ENCODE measurements at regions not wholly inside any gene's neighbourhood (a gene's known extent, or its start where the extent isn't known, plus 50 kb on each side); places are given as distances from the start of the nearest gene placed in this dataset.

DNA sequence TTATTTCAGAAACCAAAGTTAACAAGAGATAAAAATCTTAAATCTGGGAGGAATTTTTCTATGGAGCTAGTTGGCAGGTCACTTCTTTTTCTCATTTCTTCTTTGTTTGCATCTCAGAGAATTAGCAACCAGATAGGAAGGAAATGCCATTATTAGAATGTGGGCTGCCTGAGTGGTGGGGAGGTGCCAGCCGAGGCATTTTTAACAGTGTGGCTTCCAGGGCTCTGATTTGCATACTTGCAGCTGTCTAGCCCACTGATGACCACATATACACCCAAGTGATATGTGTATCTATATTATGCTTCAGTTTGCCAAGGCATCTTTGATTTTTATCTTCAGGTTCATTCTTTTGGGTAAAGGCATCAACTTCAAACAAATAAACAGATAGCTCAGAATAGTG, 206.7 kb downstream of the CLIC5 start:
- no peak for DNase-seq (ENCODE audit: low spot score in 2 of 2)
- intact Hi-C loops (cut with DNase I; ENCODE audit: low total_unique reads) = no loop called here
- TF ChIP-seq, protein P1, sequence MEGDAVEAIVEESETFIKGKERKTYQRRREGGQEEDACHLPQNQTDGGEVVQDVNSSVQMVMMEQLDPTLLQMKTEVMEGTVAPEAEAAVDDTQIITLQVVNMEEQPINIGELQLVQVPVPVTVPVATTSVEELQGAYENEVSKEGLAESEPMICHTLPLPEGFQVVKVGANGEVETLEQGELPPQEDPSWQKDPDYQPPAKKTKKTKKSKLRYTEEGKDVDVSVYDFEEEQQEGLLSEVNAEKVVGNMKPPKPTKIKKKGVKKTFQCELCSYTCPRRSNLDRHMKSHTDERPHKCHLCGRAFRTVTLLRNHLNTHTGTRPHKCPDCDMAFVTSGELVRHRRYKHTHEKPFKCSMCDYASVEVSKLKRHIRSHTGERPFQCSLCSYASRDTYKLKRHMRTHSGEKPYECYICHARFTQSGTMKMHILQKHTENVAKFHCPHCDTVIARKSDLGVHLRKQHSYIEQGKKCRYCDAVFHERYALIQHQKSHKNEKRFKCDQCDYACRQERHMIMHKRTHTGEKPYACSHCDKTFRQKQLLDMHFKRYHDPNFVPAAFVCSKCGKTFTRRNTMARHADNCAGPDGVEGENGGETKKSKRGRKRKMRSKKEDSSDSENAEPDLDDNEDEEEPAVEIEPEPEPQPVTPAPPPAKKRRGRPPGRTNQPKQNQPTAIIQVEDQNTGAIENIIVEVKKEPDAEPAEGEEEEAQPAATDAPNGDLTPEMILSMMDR (IDR thresholded peaks at IDR 0.05) = no peak
- TF ChIP-seq POLR2A (IDR thresholded peaks at IDR 0.05) = no peak
- no peak overlapping the region for H3K4me3 ChIP-seq (ENCODE audit: low read depth, poor library complexity, severe bottlenecking)
- WGBS, 2 donors = 37 to 40% methylated on average over 1 of the region's 1 CpG

- 60 to 66% methylated on average over 7 of the region's 7 CpGs for WGBS, 2 donors
- TF ChIP-seq, protein P1 (IDR thresholded peaks at IDR 0.05) = no peak
- TF ChIP-seq POLR2A (IDR thresholded peaks at IDR 0.05) = no peak
- no peak overlapping the region for H3K4me3 ChIP-seq (ENCODE audit: low read depth, poor library complexity, severe bottlenecking)
- intact Hi-C loops (cut with DNase I; ENCODE audit: low total_unique reads) = no loop called here
- no peak for DNase-seq (ENCODE audit: low spot score in 2 of 2)
Measured at GRCh38 chr6:45808042-45808645, 207.5 kb downstream of the CLIC5 start.

GRCh38 chr6:45807311-45808041, 208.2 kb downstream of the CLIC5 start:
- TF ChIP-seq POLR2A (IDR thresholded peaks at IDR 0.05) = no peak
- TF ChIP-seq, protein P1 (IDR thresholded peaks at IDR 0.05) = no peak
- H3K4me3 ChIP-seq (ENCODE audit: low read depth, poor library complexity, severe bottlenecking) = no peak overlapping the region
- intact Hi-C loops (cut with DNase I; ENCODE audit: low total_unique reads) = no loop called here
- no peak for DNase-seq (ENCODE audit: low spot score in 2 of 2)
- 81 to 90% methylated on average over 4 of the region's 4 CpGs for WGBS, 2 donors

- intact Hi-C loops (cut with DNase I; ENCODE audit: low total_unique reads) = no loop called here
- TF ChIP-seq POLR2A (IDR thresholded peaks at IDR 0.05) = no peak
- TF ChIP-seq, protein P1 (IDR thresholded peaks at IDR 0.05) = no peak
Measured at GRCh38 chr6:45806172-45806571, 209.5 kb downstream of the CLIC5 start.

DNA sequence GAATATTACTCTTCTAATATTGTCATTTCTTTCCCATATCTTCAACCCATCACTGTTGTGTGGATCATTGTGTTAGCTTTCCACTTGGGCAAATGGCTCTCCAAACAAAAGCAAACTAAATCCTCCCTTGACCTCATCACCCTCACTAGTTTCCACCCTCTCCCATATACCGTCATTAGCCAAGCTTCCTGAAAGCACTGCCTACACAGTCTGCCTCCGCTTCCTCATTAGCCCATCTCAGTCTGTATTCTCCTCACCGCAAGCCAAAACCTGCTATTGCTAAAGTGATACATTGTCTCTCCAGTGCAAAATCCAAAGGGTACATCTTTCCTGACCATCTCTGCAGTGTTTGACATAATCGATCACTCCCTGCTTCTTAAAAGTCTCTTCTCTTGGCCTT, 212.6 kb downstream of the CLIC5 start:
- no peak overlapping the region for H3K4me3 ChIP-seq (ENCODE audit: low read depth, poor library complexity, severe bottlenecking)
- no peak for DNase-seq (ENCODE audit: low spot score in 2 of 2)
- TF ChIP-seq POLR2A (IDR thresholded peaks at IDR 0.05) = no peak
- TF ChIP-seq, protein P1 (IDR thresholded peaks at IDR 0.05) = no peak
- WGBS, 2 donors = 81 to 92% methylated on average over 4 of the region's 4 CpGs
- intact Hi-C loops (cut with DNase I; ENCODE audit: low total_unique reads) = no loop called here

More at GRCh38 chr6:45806172-45806571, 209.5 kb downstream of the CLIC5 start:
- WGBS, 2 donors = 75 to 78% methylated on average over 1 of the region's 1 CpG
- DNase-seq (ENCODE audit: low spot score in 2 of 2) = no peak
- no peak overlapping the region for H3K4me3 ChIP-seq (ENCODE audit: low read depth, poor library complexity, severe bottlenecking)

Data from lower leg skin (tissue), 4 donors.